Liver (tissue), 3 donors: ENCODE measurements at regions not wholly inside any gene's neighbourhood (a gene's known extent, or its start where the extent isn't known, plus 50 kb on each side); places are given as distances from the start of the nearest gene placed in this dataset.

Experiments
- EGR1 ChIP-seq, 2 donors: IDR thresholded peaks; 2 replicates each; pipeline ENCODE4 v1.6.1; 2016 to 2018; ENCODE audit warnings: antibody characterized with exemption in 2 of 2, low read depth in 2 of 2
- GABPA ChIP-seq, 2 donors: IDR thresholded peaks in 1 of 2; conservative IDR thresholded peaks in 1 of 2; 2 replicates each; pipeline ENCODE4 v1.6.1; 2016; ENCODE audit warnings: antibody characterized with exemption in 2 of 2, mild to moderate bottlenecking in 1 of 2, moderate library complexity in 1 of 2
- JUND ChIP-seq, 2 donors: IDR thresholded peaks; 2 replicates each; pipeline ENCODE4 v1.6.1; 2016; ENCODE audit warnings: antibody characterized with exemption in 2 of 2
- RAD21 ChIP-seq, 2 donors: IDR thresholded peaks; 2 replicates each; pipeline ENCODE4 v1.6.1; 2016; ENCODE audit warnings: antibody characterized with exemption in 2 of 2, mild to moderate bottlenecking in 2 of 2
- RXRA ChIP-seq, 2 donors: IDR thresholded peaks; 2 replicates each; pipeline ENCODE4 v1.6.1; 2017 to 2018; ENCODE audit warnings: antibody characterized with exemption in 2 of 2, mild to moderate bottlenecking in 1 of 2
- TAF1 ChIP-seq: conservative IDR thresholded peaks from 2 replicates; pipeline ENCODE4 v1.6.1; 2016; ENCODE audit warnings: antibody characterized with exemption, mild to moderate bottlenecking
- YY1 ChIP-seq: IDR thresholded peaks from 2 replicates; pipeline ENCODE4 v1.6.1; 2016; ENCODE audit warnings: antibody characterized with exemption, mild to moderate bottlenecking
- TF ChIP-seq, protein P1 (sequence below): fragments of 150-350 bp; IDR thresholded peaks from 2 replicates; pipeline ENCODE4 v1.5.1; 2017; ENCODE audit warnings: improper control_type of control experiment, low read depth, low read length; ENCODE audit not compliant: missing input control
- TF ChIP-seq, protein P2 (sequence below): IDR thresholded peaks from 2 replicates; pipeline ENCODE4 v1.6.1; 2016; ENCODE audit warnings: antibody characterized with exemption
- TF ChIP-seq, protein P3 (sequence below): IDR thresholded peaks from 2 replicates; pipeline ENCODE4 v1.6.1; 2016; ENCODE audit warnings: antibody characterized with exemption
- TF ChIP-seq, protein P4 (sequence below): IDR thresholded peaks from 2 replicates; pipeline ENCODE4 v1.6.1; 2016; ENCODE audit warnings: antibody characterized with exemption, mild to moderate bottlenecking
- TF ChIP-seq, protein P5 (sequence below): IDR thresholded peaks from 2 replicates; pipeline ENCODE4 v1.6.1; 2016; ENCODE audit warnings: antibody characterized with exemption
- donor health status: healthy.
- donor health status: healthy.

DNA sequence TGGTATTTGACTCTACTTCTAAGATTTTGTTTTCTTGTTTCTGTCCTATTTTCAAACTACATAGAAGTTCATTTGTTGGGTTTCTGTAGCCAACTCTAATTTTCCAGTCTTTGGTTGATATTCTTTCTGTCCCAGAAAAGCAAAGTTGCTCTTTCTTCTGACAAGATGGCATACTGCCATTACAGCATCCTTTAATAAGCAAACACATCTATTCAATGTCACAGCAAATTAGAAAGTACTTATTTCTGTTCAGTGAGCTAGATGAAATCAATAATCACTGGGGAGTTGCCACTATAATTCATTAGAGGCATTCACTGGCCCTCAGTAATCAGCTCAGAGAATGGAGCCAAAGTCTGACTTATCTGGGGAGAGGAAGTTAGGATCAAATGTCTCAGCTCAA, 1258.0 kb upstream of the IGFBP7 start:
- TF ChIP-seq, protein P1, sequence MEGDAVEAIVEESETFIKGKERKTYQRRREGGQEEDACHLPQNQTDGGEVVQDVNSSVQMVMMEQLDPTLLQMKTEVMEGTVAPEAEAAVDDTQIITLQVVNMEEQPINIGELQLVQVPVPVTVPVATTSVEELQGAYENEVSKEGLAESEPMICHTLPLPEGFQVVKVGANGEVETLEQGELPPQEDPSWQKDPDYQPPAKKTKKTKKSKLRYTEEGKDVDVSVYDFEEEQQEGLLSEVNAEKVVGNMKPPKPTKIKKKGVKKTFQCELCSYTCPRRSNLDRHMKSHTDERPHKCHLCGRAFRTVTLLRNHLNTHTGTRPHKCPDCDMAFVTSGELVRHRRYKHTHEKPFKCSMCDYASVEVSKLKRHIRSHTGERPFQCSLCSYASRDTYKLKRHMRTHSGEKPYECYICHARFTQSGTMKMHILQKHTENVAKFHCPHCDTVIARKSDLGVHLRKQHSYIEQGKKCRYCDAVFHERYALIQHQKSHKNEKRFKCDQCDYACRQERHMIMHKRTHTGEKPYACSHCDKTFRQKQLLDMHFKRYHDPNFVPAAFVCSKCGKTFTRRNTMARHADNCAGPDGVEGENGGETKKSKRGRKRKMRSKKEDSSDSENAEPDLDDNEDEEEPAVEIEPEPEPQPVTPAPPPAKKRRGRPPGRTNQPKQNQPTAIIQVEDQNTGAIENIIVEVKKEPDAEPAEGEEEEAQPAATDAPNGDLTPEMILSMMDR, result no peak
- no peak for TF ChIP-seq JUND (IDR thresholded peaks at IDR 0.05)
- no peak for TF ChIP-seq YY1
- TF ChIP-seq RXRA (IDR thresholded peaks at IDR 0.05), result no peak
- TF ChIP-seq, protein P2, sequence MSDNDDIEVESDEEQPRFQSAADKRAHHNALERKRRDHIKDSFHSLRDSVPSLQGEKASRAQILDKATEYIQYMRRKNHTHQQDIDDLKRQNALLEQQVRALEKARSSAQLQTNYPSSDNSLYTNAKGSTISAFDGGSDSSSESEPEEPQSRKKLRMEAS, result no peak
- TF ChIP-seq TAF1, result no peak
- TF ChIP-seq EGR1 (IDR thresholded peaks at IDR 0.05; ENCODE audit: low read depth in 2 of 2), result no peak
- no peak for TF ChIP-seq RAD21 (IDR thresholded peaks at IDR 0.05)
- TF ChIP-seq GABPA (IDR thresholded peaks at IDR 0.05 in 1 of 2, conservative IDR thresholded peaks at IDR 0.05 in 1 of 2), result no peak
- TF ChIP-seq, protein P3, sequence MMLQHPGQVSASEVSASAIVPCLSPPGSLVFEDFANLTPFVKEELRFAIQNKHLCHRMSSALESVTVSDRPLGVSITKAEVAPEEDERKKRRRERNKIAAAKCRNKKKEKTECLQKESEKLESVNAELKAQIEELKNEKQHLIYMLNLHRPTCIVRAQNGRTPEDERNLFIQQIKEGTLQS, result no peak
- TF ChIP-seq, protein P4, sequence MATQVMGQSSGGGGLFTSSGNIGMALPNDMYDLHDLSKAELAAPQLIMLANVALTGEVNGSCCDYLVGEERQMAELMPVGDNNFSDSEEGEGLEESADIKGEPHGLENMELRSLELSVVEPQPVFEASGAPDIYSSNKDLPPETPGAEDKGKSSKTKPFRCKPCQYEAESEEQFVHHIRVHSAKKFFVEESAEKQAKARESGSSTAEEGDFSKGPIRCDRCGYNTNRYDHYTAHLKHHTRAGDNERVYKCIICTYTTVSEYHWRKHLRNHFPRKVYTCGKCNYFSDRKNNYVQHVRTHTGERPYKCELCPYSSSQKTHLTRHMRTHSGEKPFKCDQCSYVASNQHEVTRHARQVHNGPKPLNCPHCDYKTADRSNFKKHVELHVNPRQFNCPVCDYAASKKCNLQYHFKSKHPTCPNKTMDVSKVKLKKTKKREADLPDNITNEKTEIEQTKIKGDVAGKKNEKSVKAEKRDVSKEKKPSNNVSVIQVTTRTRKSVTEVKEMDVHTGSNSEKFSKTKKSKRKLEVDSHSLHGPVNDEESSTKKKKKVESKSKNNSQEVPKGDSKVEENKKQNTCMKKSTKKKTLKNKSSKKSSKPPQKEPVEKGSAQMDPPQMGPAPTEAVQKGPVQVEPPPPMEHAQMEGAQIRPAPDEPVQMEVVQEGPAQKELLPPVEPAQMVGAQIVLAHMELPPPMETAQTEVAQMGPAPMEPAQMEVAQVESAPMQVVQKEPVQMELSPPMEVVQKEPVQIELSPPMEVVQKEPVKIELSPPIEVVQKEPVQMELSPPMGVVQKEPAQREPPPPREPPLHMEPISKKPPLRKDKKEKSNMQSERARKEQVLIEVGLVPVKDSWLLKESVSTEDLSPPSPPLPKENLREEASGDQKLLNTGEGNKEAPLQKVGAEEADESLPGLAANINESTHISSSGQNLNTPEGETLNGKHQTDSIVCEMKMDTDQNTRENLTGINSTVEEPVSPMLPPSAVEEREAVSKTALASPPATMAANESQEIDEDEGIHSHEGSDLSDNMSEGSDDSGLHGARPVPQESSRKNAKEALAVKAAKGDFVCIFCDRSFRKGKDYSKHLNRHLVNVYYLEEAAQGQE, result no peak
- TF ChIP-seq, protein P5, sequence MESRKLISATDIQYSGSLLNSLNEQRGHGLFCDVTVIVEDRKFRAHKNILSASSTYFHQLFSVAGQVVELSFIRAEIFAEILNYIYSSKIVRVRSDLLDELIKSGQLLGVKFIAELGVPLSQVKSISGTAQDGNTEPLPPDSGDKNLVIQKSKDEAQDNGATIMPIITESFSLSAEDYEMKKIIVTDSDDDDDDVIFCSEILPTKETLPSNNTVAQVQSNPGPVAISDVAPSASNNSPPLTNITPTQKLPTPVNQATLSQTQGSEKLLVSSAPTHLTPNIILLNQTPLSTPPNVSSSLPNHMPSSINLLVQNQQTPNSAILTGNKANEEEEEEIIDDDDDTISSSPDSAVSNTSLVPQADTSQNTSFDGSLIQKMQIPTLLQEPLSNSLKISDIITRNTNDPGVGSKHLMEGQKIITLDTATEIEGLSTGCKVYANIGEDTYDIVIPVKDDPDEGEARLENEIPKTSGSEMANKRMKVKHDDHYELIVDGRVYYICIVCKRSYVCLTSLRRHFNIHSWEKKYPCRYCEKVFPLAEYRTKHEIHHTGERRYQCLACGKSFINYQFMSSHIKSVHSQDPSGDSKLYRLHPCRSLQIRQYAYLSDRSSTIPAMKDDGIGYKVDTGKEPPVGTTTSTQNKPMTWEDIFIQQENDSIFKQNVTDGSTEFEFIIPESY, result no peak
